ENCODE measurements at regions not wholly inside any gene's neighbourhood (a gene's known extent, or its start where the extent isn't known, plus 50 kb on each side); places are given as distances from the start of the nearest gene placed in this dataset.

- Histone ChIP-seq H4K20me1 (ENCODE audit: insufficient read depth) (no peaks in the 10 kb centered on the region), H3K4me3 (ENCODE audit: low read length) (no peak overlapping the region), H3K36me3 (ENCODE audit: insufficient read depth, low read length) (no peaks in the 10 kb centered on the region), H3K4me2 (ENCODE audit: low read length) (no peak overlapping the region), H3K27me3 (ENCODE audit: insufficient read depth, low read depth, low read length) (no peaks in the 10 kb centered on the region), H2AFZ (ENCODE audit: low read depth, low read length) (no peak overlapping the region), H3F3A (ENCODE audit: insufficient read depth, low read length, poor library complexity, severe bottlenecking) (no peaks in the 10 kb centered on the region), H3K9ac (ENCODE audit: low read length) (no peak overlapping the region), H3K27ac (ENCODE audit: low read length) (no peak overlapping the region), H3K79me2 (replicated peaks; ENCODE audit: insufficient read depth, low read length) (no peaks in the 10 kb centered on the region), H3K9me3 (ENCODE audit: low read length) (no peaks in the 10 kb centered on the region), H3K9me2 (ENCODE audit: insufficient read depth, low read length) (no peaks in the 10 kb centered on the region)
- no peak for TF ChIP-seq EP300 (conservative IDR thresholded peaks at IDR 0.05; ENCODE audit: poor library complexity, severe bottlenecking)
- no peak for TF ChIP-seq EZH2 (IDR thresholded peaks at IDR 0.05; ENCODE audit: borderline replicate concordance, insufficient read depth, low read length, poor library complexity, severe bottlenecking)
- TF ChIP-seq TAF1 (IDR thresholded peaks at IDR 0.05; ENCODE audit: low read depth), result no peak
- TF ChIP-seq REST (IDR thresholded peaks at IDR 0.05; ENCODE audit: borderline replicate concordance), result no peak
- no peak for TF ChIP-seq POLR2AphosphoS5 (IDR thresholded peaks at IDR 0.05)
- TF ChIP-seq CTCF (IDR thresholded peaks at IDR 0.05; ENCODE audit: poor library complexity, severe bottlenecking), result no peak
- no peak for TF ChIP-seq MXI1 (conservative IDR thresholded peaks at IDR 0.05; ENCODE audit: poor library complexity, severe bottlenecking)
- TF ChIP-seq SMC3 (conservative IDR thresholded peaks at IDR 0.05; ENCODE audit: poor library complexity), result no peak
Observed at GRCh38 chr14:58814466-58814865, 176.7 kb downstream of the DACT1 start.

- TF ChIP-seq EP300 (conservative IDR thresholded peaks at IDR 0.05; ENCODE audit: poor library complexity, severe bottlenecking), result no peak
- TF ChIP-seq EZH2 (IDR thresholded peaks at IDR 0.05; ENCODE audit: borderline replicate concordance, insufficient read depth, low read length, poor library complexity, severe bottlenecking), result no peak
- no peak for TF ChIP-seq CTCF (IDR thresholded peaks at IDR 0.05; ENCODE audit: poor library complexity, severe bottlenecking)
- TF ChIP-seq SMC3 (conservative IDR thresholded peaks at IDR 0.05; ENCODE audit: poor library complexity), result no peak
- Histone ChIP-seq H3F3A (ENCODE audit: insufficient read depth, low read length, poor library complexity, severe bottlenecking) (no peaks in the 10 kb centered on the region), H3K36me3 (ENCODE audit: insufficient read depth, low read length) (no peaks in the 10 kb centered on the region), H3K27me3 (ENCODE audit: insufficient read depth, low read depth, low read length) (no peaks in the 10 kb centered on the region), H3K9me2 (ENCODE audit: insufficient read depth, low read length) (no peaks in the 10 kb centered on the region), H3K9me3 (ENCODE audit: low read length) (no peaks in the 10 kb centered on the region), H3K27ac (ENCODE audit: low read length) (no peak overlapping the region), H3K9ac (ENCODE audit: low read length) (no peak overlapping the region), H3K4me2 (ENCODE audit: low read length) (no peak overlapping the region), H4K20me1 (ENCODE audit: insufficient read depth) (no peaks in the 10 kb centered on the region), H3K4me3 (ENCODE audit: low read length) (no peak overlapping the region), H3K79me2 (replicated peaks; ENCODE audit: insufficient read depth, low read length) (no peaks in the 10 kb centered on the region), H2AFZ (ENCODE audit: low read depth, low read length) (no peak overlapping the region)
Observed at GRCh38 chr14:58815161-58815701, 177.5 kb downstream of the DACT1 start.
